A549 (cell line): ENCODE measurements at regions not wholly inside any gene's neighbourhood (a gene's known extent, or its start where the extent isn't known, plus 50 kb on each side); places are given as distances from the start of the nearest gene placed in this dataset.

Experiments used
- ATAC-seq, 2 experiments: fragments of 200-7000 bp in 1 of 2; fragments of >200 bp in 1 of 2; cut with Nextera tagmentation in 1 of 2; cut with Tn5 transposase in 1 of 2; 3 replicates each; pipeline versions ENCODE4 v1.8.0 to v1.9.1; 2018 to 2020; ENCODE audit warnings: mild to moderate bottlenecking in 1 of 2, moderate library complexity in 1 of 2
- CTCF ChIA-PET: fragments of 300-600 bp; sonication (Branson Sonifier 250); formaldehyde crosslinking; extraction: SDS; loops from one replicate; lab custom pipeline; 2021; ENCODE audit warnings: antibody characterized with exemption, inconsistent platforms; lab: Yijun Ruan, JAX
- POLR2A ChIA-PET: fragments of 350-600 bp; formaldehyde crosslinking; extraction: SDS; loops from one replicate; lab custom pipeline; 2021; ENCODE audit warnings: antibody characterized with exemption, inconsistent platforms; lab: Yijun Ruan, JAX
- DNase-seq, 2 experiments: peaks; one replicate each; pipeline versions ENCODE4 v3.0.0 to v3.0.0-alpha.2; 2011 to 2016; ENCODE audit warnings: low read depth in 1 of 2, low spot score in 1 of 2
- FAIRE-seq: peaks from 2 replicates; lab custom pipeline; 2011; peaks lifted over from hg19 to GRCh38; lab: Jason Lieb, UNC
- H3K27ac ChIP-seq, 2 experiments: fragments of >200 bp; sonication (Bioruptor Twin); formaldehyde crosslinking; 3 replicates each; pipeline ENCODE4 v1.5.1; 2016 to 2017
- H3K4me1 ChIP-seq: fragments of >200 bp; sonication (Bioruptor Twin); formaldehyde crosslinking; 3 replicates; pipeline ENCODE4 v1.6.1; 2016
- H3K4me2 ChIP-seq: fragments of >200 bp; sonication (Bioruptor Twin); formaldehyde crosslinking; 3 replicates; pipeline ENCODE4 v1.6.1; 2016
- H3K4me3 ChIP-seq: fragments of >200 bp; sonication (Bioruptor Twin); formaldehyde crosslinking; 3 replicates; pipeline ENCODE4 v1.5.1; 2016
- H3K9me3 ChIP-seq: fragments of >200 bp; sonication (Bioruptor Twin); formaldehyde crosslinking; 3 replicates; pipeline ENCODE4 v1.6.1; 2016
- ATOH8 ChIP-seq: fragments of 250-450 bp; sonication (Bioruptor Pico); IDR thresholded peaks from 2 replicates; pipeline ENCODE4 v1.5.0; 2020; ENCODE audit warnings: low read depth, mild to moderate bottlenecking, moderate library complexity
- BCL3 ChIP-seq: fragments of >200 bp; sonication (Bioruptor Twin); formaldehyde crosslinking; IDR thresholded peaks from 3 replicates; pipeline ENCODE4 v1.6.1; 2016
- BHLHE40 ChIP-seq: IDR thresholded peaks from 2 replicates; pipeline ENCODE4 v1.6.1; 2012; ENCODE audit warnings: low read depth, low read length, inconsistent platforms
- CBX2 ChIP-seq: fragments of 200-600 bp; sonication (generic); IDR thresholded peaks from 2 replicates; pipeline ENCODE4 v1.6.1; 2016; ENCODE audit warnings: low read depth, mild to moderate bottlenecking, borderline replicate concordance
- CBX8 ChIP-seq: fragments of 200-600 bp; sonication (generic); IDR thresholded peaks from 2 replicates; pipeline ENCODE4 v1.6.1; 2016
- CHD2 ChIP-seq: fragments of 150-350 bp; IDR thresholded peaks from 2 replicates; pipeline ENCODE4 v1.6.1; 2014; ENCODE audit warnings: low read length; ENCODE audit not compliant: partially characterized antibody
- CTCF ChIP-seq: fragments of >200 bp; sonication (Bioruptor Twin); formaldehyde crosslinking; IDR thresholded peaks from 3 replicates; pipeline ENCODE4 v1.5.1; 2016
- EHMT2 ChIP-seq: fragments of 200-600 bp; sonication (generic); IDR thresholded peaks from 2 replicates; pipeline ENCODE4 v1.6.1; 2016; ENCODE audit warnings: antibody characterized with exemption, low read depth, mild to moderate bottlenecking, moderate library complexity
- ELK1 ChIP-seq: fragments of 150-350 bp; IDR thresholded peaks from 2 replicates; pipeline ENCODE4 v1.6.1; 2014; ENCODE audit warnings: low read depth, mild to moderate bottlenecking, low read length
- ESRRA ChIP-seq: fragments of 150-350 bp; IDR thresholded peaks from 2 replicates; pipeline ENCODE4 v1.6.1; 2014; ENCODE audit warnings: mild to moderate bottlenecking, low read length, borderline replicate concordance
- HEYL ChIP-seq: fragments of 250-450 bp; sonication (Bioruptor Pico); IDR thresholded peaks from 2 replicates; pipeline ENCODE4 v1.8.0; 2021; ENCODE audit warnings: mild to moderate bottlenecking, moderate library complexity
- HOXA7 ChIP-seq: fragments of 250-450 bp; sonication (Bioruptor Pico); IDR thresholded peaks from 2 replicates; pipeline ENCODE4 v1.5.0; 2020; ENCODE audit warnings: mild to moderate bottlenecking, moderate library complexity
- HOXB5 ChIP-seq: fragments of 250-450 bp; sonication (Bioruptor Pico); IDR thresholded peaks from 2 replicates; pipeline ENCODE4 v1.5.0; 2020; ENCODE audit warnings: mild to moderate bottlenecking, moderate library complexity
- JUN ChIP-seq, 2 experiments: fragments of >200 bp; sonication (Bioruptor Twin); formaldehyde crosslinking; IDR thresholded peaks; 2 replicates in 1 of 2; 3 replicates in 1 of 2; pipeline ENCODE4 v1.6.1; 2016 to 2017
- JUNB ChIP-seq: fragments of >200 bp; sonication (Bioruptor Twin); formaldehyde crosslinking; IDR thresholded peaks from 2 replicates; pipeline ENCODE4 v1.6.1; 2016
- NFE2L2 ChIP-seq: fragments of 150-350 bp; conservative IDR thresholded peaks from 2 replicates; pipeline ENCODE4 v1.6.1; 2014; ENCODE audit warnings: low read length
- PBX3 ChIP-seq: IDR thresholded peaks from 2 replicates; pipeline ENCODE4 v1.6.1; 2012
- RARB ChIP-seq: fragments of 250-450 bp; sonication (Bioruptor Pico); IDR thresholded peaks from 2 replicates; pipeline ENCODE4 v1.8.0; 2021; ENCODE audit warnings: mild to moderate bottlenecking, moderate library complexity
- RNF2 ChIP-seq: fragments of 200-600 bp; sonication (generic); IDR thresholded peaks from 2 replicates; pipeline ENCODE4 v1.6.1; 2016; ENCODE audit warnings: low read depth, mild to moderate bottlenecking, antibody characterized with exemption, moderate library complexity, borderline replicate concordance
- ZC3H11A ChIP-seq: fragments of 450-650 bp; IDR thresholded peaks from 2 replicates; pipeline ENCODE4 v1.6.1; 2014; ENCODE audit warnings: antibody characterized with exemption, mild to moderate bottlenecking
- ZSCAN20 ChIP-seq: fragments of 250-450 bp; sonication (Bioruptor Pico); IDR thresholded peaks from 2 replicates; pipeline ENCODE4 v1.8.0; 2022; ENCODE audit warnings: mild to moderate bottlenecking, moderate library complexity
- WGBS: methylation state at CpG from one replicate; pipeline ENCODE4 v1.1.6; 2017; ENCODE audit errors: missing lambda C conversion rate; 5-methylcytosine and 5-hydroxymethylcytosine counted together

- H3K9me3 ChIP-seq, result no peaks in the 10 kb centered on the region
- H3K4me2 ChIP-seq, result no peak overlapping the region
- no peaks in the 10 kb centered on the region for H3K4me1 ChIP-seq
- ChIA-PET CTCF (no interaction called here), POLR2A (no interaction called here)
- FAIRE-seq, result no peak
- ATAC-seq, result no peak
- H3K4me3 ChIP-seq, result no peak overlapping the region
- no peak for DNase-seq
- no peak for TF ChIP-seq RNF2
- TF ChIP-seq, all 56 proteins: peak for 0
- no peak overlapping the region for H3K27ac ChIP-seq
Measured at GRCh38 chr2:145146691-145147090, 626.8 kb upstream of the ZEB2 start.

GRCh38 chr2:145144131-145144728 is 624.3 kb upstream of the ZEB2 start:
- H3K27ac ChIP-seq, result no peak overlapping the region
- no peak overlapping the region for H3K4me2 ChIP-seq
- FAIRE-seq (no peak), ATAC-seq (no peak), DNase-seq (no peak)
- no peaks in the 10 kb centered on the region for H3K9me3 ChIP-seq
- no peak overlapping the region for H3K4me3 ChIP-seq
- WGBS, result 87% methylated on average over 3 of the region's 3 CpGs
- ChIA-PET POLR2A (no interaction called here), CTCF (interaction anchor here (0.7 kb wide), 1 partner anchor 34 kb away, joined by 4 read pairs; no protein-coding TSS in a partner anchor)
- H3K4me1 ChIP-seq, result no peaks in the 10 kb centered on the region
- TF ChIP-seq ZC3H11A, result no peak
- TF ChIP-seq ESRRA, result no peak
- no peak for TF ChIP-seq RARB (CRISPR knock-in tag)
- no peak for TF ChIP-seq ATOH8 (CRISPR knock-in tag)
- TF ChIP-seq PBX3, result no peak
- no peak for TF ChIP-seq CBX2
- no peak for TF ChIP-seq CHD2
- no peak for TF ChIP-seq ELK1
- TF ChIP-seq JUNB, result no peak
- no peak for TF ChIP-seq ZSCAN20 (CRISPR knock-in tag)
- no peak for TF ChIP-seq HOXA7 (CRISPR knock-in tag)
- TF ChIP-seq NFE2L2, result no peak
- TF ChIP-seq HEYL (CRISPR knock-in tag), result no peak
- no peak for TF ChIP-seq EHMT2
- TF ChIP-seq BCL3, result no peak
- no peak for TF ChIP-seq JUN (IDR thresholded peaks at IDR 0.05)
- no peak for TF ChIP-seq CBX8
- TF ChIP-seq BHLHE40, result no peak
- TF ChIP-seq CTCF, result no peak
- no peak for TF ChIP-seq HOXB5 (CRISPR knock-in tag)
